ENCODE measurements at regions not wholly inside any gene's neighbourhood (a gene's known extent, or its start where the extent isn't known, plus 50 kb on each side); places are given as distances from the start of the nearest gene placed in this dataset.

GRCh38 chr1:81605023-81605422 is 195.7 kb upstream of the ADGRL2 start:
- no peak for TF ChIP-seq CTCF (IDR thresholded peaks at IDR 0.05)
- no peak for TF ChIP-seq POLR2AphosphoS5 (IDR thresholded peaks at IDR 0.05)

Data from sigmoid colon (tissue), 4 donors.